HCT116 (cell line): ENCODE measurements at regions not wholly inside any gene's neighbourhood (a gene's known extent, or its start where the extent isn't known, plus 50 kb on each side); places are given as distances from the start of the nearest gene placed in this dataset.

ENCODE experiments used
- ATAC-seq: fragments of 200-7000 bp; cut with Tn5 transposase; 2 replicates; pipeline ENCODE4 v1.9.1; 2020; ENCODE audit warnings: mild to moderate bottlenecking, moderate library complexity
- BruUV-seq: library from RNA; stranded (reverse); fragments of 400-500 nt; replicated peaks from 2 replicates; lab custom pipeline; 2021; lab: Mats Ljungman, UMichigan
- CTCF ChIA-PET: fragments of 300-600 bp; sonication (Branson Sonifier 250); formaldehyde crosslinking; loops from one replicate; lab custom pipeline; 2021; ENCODE audit warnings: antibody characterized with exemption; lab: Charles Lee
- POLR2A ChIA-PET: fragments of 300-600, 350-600 bp; sonication (Branson Sonifier 250); formaldehyde crosslinking; loops from one replicate; lab custom pipeline; 2021; ENCODE audit warnings: antibody characterized with exemption; lab: Charles Lee
- RAD21 ChIA-PET, 2 experiments: fragments of 300-600 bp; sonication (Branson Sonifier 250); formaldehyde crosslinking; loops; one replicate each; lab custom pipeline; 2023; ENCODE audit warnings: low total read pairs in 2 of 2; ENCODE audit not compliant: uncharacterized antibody in 2 of 2, unreplicated experiment in 2 of 2, low non-redundant PET in 1 of 2; lab: Charles Lee
- DNase-seq: peaks from one replicate; pipeline ENCODE4 v3.0.0-alpha.2; 2010; ENCODE audit warnings: low read depth, low spot score
- H2AFZ ChIP-seq: fragments of 200-600 bp; shearing (Covaris generic), sonication (generic); 2 replicates; pipeline ENCODE4 v1.6.1; 2017; ENCODE audit warnings: low read depth, mixed run types, mixed read lengths, antibody characterized with exemption, low read length; ENCODE audit not compliant: poor library complexity, severe bottlenecking
- H3K27ac ChIP-seq: 2 replicates; pipeline ENCODE4 v1.5.1; 2012; ENCODE audit warnings: low read depth, low read length
- H3K27me3 ChIP-seq: fragments of 200-600 bp; sonication (generic); 2 replicates; pipeline ENCODE4 v1.6.1; 2016; ENCODE audit warnings: mixed run types, low read length, mixed read lengths; ENCODE audit not compliant: insufficient read depth
- H3K36me3 ChIP-seq, 2 experiments: fragments of 200-500 bp in 1 of 2; fragments of 200-600 bp in 1 of 2; sonication (Bioruptor generic) in 1 of 2; sonication (generic) in 1 of 2; 2 replicates each; pipeline versions ENCODE4 v1.5.1 to v1.6.1; 2014 to 2016; ENCODE audit warnings: low read length in 2 of 2, inconsistent platforms in 1 of 2, mixed read lengths in 1 of 2, mixed run types in 1 of 2; ENCODE audit not compliant: insufficient read depth in 2 of 2, control insufficient read depth in 1 of 2
- H3K4me1 ChIP-seq, 2 experiments: fragments of 200-600 bp in 1 of 2; sonication (generic) in 1 of 2; 2 replicates each; pipeline versions ENCODE4 v1.5.1 to v1.6.1; 2012 to 2017; ENCODE audit warnings: low read length in 2 of 2, inconsistent platforms in 1 of 2, mild to moderate bottlenecking in 1 of 2, mixed read lengths in 1 of 2, mixed run types in 1 of 2, moderate library complexity in 1 of 2; ENCODE audit not compliant: insufficient read depth in 2 of 2, control insufficient read depth in 1 of 2
- H3K4me2 ChIP-seq: fragments of 200-600 bp; sonication (generic); 2 replicates; pipeline ENCODE4 v1.6.1; 2017; ENCODE audit warnings: mixed run types, low read length, mixed read lengths
- H3K4me3 ChIP-seq, 2 experiments: fragments of 200-600 bp in 1 of 2; sonication (generic) in 1 of 2; replicated peaks in 1 of 2; 2 replicates each; pipeline ENCODE4 v1.5.1; 2011 to 2016; ENCODE audit warnings: low read length in 2 of 2, control low read depth in 1 of 2, low read depth in 1 of 2, mild to moderate bottlenecking in 1 of 2, mixed read lengths in 1 of 2, mixed run types in 1 of 2
- H3K79me2 ChIP-seq: fragments of 200-600 bp; sonication (generic); 2 replicates; pipeline ENCODE4 v1.6.1; 2017; ENCODE audit warnings: mild to moderate bottlenecking, mixed run types, low read length, moderate library complexity, mixed read lengths; ENCODE audit not compliant: insufficient read depth
- H3K9ac ChIP-seq: fragments of 200-600 bp; sonication (generic); 2 replicates; pipeline ENCODE4 v1.6.1; 2016; ENCODE audit warnings: low read length, mixed read lengths
- H3K9me2 ChIP-seq: fragments of 200-600 bp; sonication (generic), shearing (Covaris generic); 2 replicates; pipeline ENCODE4 v1.6.1; 2017; ENCODE audit warnings: mixed run types, mild to moderate bottlenecking, moderate library complexity; ENCODE audit not compliant: insufficient read depth
- H3K9me3 ChIP-seq, 2 experiments: fragments of 200-500 bp in 1 of 2; fragments of 200-600 bp in 1 of 2; sonication (Bioruptor generic) in 1 of 2; sonication (generic) in 1 of 2; 2 replicates each; pipeline ENCODE4 v1.6.1; 2014 to 2017; ENCODE audit warnings: low read length in 2 of 2, mixed read lengths in 2 of 2, inconsistent platforms in 1 of 2, low read depth in 1 of 2, mild to moderate bottlenecking in 1 of 2, mixed run types in 1 of 2, moderate library complexity in 1 of 2; ENCODE audit not compliant: control insufficient read depth in 1 of 2, insufficient read depth in 1 of 2
- H4K20me1 ChIP-seq: fragments of 200-600 bp; sonication (generic), shearing (Covaris generic); 2 replicates; pipeline ENCODE4 v1.6.1; 2017; ENCODE audit warnings: mixed run types, mild to moderate bottlenecking, moderate library complexity; ENCODE audit not compliant: insufficient read depth
- FOSL1 ChIP-seq: IDR thresholded peaks from 2 replicates; pipeline ENCODE4 v1.6.1; 2012; ENCODE audit warnings: low read depth
- SIN3A ChIP-seq: IDR thresholded peaks from 2 replicates; pipeline ENCODE4 v1.6.1; 2012; ENCODE audit warnings: low read depth
- intact Hi-C: fragments of 100-400 bp; cut with micrococcal nuclease; formaldehyde crosslinking; loops from 2 replicates; pipeline ENCODE4 v1.10.0; 2022
- TF ChIP-seq, protein P1 (sequence below): IDR thresholded peaks from 2 replicates; pipeline ENCODE4 v1.6.1; 2011; ENCODE audit warnings: mild to moderate bottlenecking, low read length, moderate library complexity; ENCODE audit not compliant: insufficient replicate concordance; ENCODE audit errors: extremely low read depth

DNA sequence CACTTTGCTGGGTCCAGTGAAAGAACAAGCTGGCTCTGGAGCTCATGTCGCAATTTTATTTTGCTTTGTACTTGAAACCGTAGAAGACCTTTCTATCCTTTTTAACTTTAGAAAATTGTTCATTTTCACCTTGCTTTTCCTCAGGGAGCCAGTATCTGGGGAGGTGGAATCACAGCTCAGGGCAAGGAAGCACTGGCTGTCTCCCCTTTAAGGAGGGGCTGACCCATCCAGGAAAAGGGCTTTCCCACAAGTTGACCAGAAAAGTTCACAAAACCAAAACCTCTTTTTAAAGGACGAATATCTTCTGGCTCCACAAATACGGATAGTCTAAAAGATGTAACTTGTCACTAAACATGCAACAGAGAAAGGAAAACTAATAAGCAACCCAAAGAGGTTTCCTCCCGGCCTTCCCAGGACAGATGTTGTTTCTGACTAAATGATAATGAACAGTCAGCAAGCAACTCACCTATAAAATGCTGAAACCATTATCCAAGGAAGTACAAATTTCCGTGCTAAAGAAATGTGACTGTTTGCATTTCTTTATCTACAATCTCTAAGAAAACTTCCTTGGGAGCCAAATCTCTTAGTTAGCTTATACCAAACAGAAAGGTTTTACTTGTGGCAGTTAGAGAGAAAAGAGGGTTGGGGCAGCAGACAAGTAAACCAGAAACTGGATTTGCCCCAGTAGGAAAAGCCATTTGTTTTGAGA, 278.2 kb downstream of the PLK2 start:
- no peak for DNase-seq
- no peaks in the 10 kb centered on the region for H3K79me2 ChIP-seq
- TF ChIP-seq SIN3A = no peak
- TF ChIP-seq, protein P1, sequence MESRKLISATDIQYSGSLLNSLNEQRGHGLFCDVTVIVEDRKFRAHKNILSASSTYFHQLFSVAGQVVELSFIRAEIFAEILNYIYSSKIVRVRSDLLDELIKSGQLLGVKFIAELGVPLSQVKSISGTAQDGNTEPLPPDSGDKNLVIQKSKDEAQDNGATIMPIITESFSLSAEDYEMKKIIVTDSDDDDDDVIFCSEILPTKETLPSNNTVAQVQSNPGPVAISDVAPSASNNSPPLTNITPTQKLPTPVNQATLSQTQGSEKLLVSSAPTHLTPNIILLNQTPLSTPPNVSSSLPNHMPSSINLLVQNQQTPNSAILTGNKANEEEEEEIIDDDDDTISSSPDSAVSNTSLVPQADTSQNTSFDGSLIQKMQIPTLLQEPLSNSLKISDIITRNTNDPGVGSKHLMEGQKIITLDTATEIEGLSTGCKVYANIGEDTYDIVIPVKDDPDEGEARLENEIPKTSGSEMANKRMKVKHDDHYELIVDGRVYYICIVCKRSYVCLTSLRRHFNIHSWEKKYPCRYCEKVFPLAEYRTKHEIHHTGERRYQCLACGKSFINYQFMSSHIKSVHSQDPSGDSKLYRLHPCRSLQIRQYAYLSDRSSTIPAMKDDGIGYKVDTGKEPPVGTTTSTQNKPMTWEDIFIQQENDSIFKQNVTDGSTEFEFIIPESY = no peak
- no peak overlapping the region for H3K27ac ChIP-seq
- H3K4me1 ChIP-seq = peaks cover 6 to 20% of the 10 kb centered on the region in 2 experiments
- H2AFZ ChIP-seq = no peak overlapping the region
- H3K4me2 ChIP-seq = no peak overlapping the region
- no peak for ATAC-seq
- H3K27me3 ChIP-seq = no peaks in the 10 kb centered on the region
- no peak overlapping the region for H3K4me3 ChIP-seq
- H4K20me1 ChIP-seq = no peaks in the 10 kb centered on the region
- no TSS peak for BruUV-seq
- no peak overlapping the region for H3K9ac ChIP-seq
- CTCF ChIA-PET = no interaction called here
- POLR2A ChIA-PET = no interaction called here
- H3K9me3 ChIP-seq = no peaks in the 10 kb centered on the region
- intact Hi-C loops = no loop called here
- RAD21 ChIA-PET = no interaction called here
- no peaks in the 10 kb centered on the region for H3K36me3 ChIP-seq
- H3K9me2 ChIP-seq = no peaks in the 10 kb centered on the region

DNA sequence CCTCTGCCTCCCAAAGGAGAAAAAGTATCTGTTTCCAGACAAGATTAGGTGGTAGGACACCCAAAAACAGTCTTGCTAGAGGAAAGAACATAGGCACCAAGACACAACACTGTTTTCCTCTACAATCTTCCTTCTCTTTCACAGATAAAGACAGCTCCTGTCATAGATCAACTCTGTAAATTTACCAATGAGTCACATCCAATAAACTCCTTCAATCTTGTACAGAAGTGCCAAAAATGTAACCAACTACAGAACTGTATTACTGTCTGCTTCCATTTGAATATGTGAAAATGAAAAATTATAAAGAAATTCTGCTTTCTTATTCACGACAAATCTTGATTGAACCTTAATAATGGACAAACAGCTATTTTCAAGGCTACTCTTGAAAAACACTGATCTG, 286.9 kb downstream of the PLK2 start:
- intact Hi-C loops = no loop called here
- no peaks in the 10 kb centered on the region for H3K4me1 ChIP-seq
- ATAC-seq (no peak), DNase-seq (no peak)
- ChIA-PET POLR2A (no interaction called here), CTCF (interaction anchor here (1.3 kb wide), 1 partner anchor 16 kb away, joined by 3 read pairs; no protein-coding TSS in a partner anchor), RAD21 (no interaction called here)
- H3K27ac ChIP-seq = no peak overlapping the region
- H4K20me1 ChIP-seq = no peaks in the 10 kb centered on the region
- no peak overlapping the region for H3K9ac ChIP-seq
- H3K9me3 ChIP-seq = no peaks in the 10 kb centered on the region
- no peak overlapping the region for H2AFZ ChIP-seq
- no peaks in the 10 kb centered on the region for H3K79me2 ChIP-seq
- BruUV-seq = no TSS peak
- H3K36me3 ChIP-seq = no peaks in the 10 kb centered on the region
- H3K4me2 ChIP-seq = no peak overlapping the region
- no peaks in the 10 kb centered on the region for H3K27me3 ChIP-seq
- H3K9me2 ChIP-seq = no peaks in the 10 kb centered on the region
- no peak for TF ChIP-seq FOSL1
- H3K4me3 ChIP-seq = no peak overlapping the region
